ENCODE measurements at regions not wholly inside any gene's neighbourhood (a gene's known extent, or its start where the extent isn't known, plus 50 kb on each side); places are given as distances from the start of the nearest gene placed in this dataset.

DNA sequence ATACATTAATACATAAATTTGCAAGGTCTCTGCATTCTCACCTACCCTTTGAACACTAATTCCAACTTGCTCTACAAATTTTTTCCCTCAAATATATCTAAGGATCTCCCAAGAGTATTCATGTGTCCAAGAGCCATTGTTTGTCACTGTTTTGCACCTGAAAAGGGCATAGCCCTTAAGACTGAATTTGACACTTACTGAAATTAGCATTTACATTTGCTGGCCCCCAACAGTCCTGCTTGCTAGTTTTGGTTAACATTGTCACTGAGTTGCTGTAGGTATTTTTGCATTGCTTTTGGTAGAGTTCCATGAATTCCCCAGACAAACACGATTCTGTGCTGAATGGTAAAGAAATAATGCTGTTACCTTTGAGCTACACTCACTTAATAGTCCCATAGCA, 57.3 kb downstream of the KCNA4 start:
- DNase-seq, result no peak

DNA sequence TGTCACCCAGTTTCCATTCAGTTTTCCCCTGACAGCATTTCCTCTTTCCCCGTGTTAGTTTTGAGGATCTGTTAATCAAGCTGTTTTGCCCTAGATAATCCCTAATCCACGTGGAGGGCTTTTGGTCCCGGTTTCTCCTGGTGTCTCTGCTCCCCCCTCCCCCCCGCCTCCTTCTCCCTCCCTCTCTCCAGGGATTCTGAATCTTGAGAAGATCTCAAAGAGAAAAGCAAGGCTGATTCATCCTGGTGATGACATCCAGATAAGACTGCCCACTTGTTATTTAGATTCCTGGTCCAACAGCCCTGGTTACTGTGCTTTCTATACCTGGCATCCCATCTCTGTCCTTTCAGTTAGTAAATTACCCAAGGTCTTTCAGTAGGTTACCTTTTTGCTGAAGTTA, 59.4 kb downstream of the KCNA4 start:
- DNase-seq, result no peak

DNA sequence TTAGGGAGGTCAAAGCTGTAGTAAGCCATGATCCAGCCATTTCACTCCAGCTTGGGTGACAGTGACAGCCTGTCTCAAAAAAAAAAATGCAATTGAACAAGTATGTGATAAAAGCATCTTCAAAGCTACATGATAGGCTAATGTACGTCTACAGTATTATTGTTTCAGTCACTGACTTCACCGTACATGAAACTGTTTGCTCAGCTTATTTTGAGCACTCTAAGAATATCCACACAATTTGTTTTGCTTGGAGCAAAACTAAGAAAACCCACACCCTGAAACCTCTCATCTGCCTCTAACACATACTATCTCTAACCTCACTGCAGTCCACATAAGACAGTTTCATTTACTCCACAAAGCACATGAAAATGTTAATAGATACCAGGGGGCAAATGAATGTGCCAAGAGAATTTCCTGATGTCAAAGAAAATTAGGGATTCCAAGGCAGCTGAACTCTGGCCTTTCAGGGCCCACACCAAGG, 60.7 kb downstream of the KCNA4 start:
- no peak for DNase-seq

DNA sequence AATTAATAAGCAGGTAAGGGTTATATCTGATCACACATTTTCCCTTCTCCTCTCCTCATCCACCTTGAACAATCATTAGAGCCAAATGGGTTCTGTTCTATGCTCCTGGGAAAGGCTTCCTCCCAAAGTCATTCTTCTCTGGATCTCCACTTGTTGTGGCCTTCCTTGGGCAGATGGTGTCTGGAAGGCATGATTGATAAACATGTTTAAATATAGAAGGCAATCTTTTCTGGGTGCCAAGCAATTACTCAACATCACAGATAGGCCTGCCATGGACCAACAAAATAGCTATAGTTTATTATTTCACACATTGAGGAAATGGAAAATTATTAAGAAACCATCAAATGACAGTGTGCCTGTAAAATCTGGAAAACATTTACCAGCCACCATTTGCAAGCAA, 73.5 kb downstream of the KCNA4 start:
- no peak for DNase-seq

DNA sequence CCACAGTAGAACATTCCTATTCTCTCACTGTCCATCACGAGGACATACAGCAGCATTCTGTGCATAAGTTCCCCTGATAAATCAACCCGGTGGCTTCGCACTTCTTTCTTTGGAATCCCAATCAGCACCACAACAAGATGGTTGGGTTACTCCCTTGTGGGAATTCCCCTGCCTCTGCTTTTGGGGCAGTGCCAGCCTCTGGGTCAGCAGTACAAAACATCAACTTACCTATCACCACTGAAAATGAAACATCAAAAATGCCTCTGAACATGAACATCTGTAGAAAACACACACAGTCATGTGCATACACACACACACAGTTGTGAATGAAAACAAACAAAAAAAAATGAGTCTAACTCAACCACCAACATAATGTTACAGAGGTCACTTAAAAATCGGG, 79.3 kb downstream of the KCNA4 start:
- DNase-seq, result no peak

DNA sequence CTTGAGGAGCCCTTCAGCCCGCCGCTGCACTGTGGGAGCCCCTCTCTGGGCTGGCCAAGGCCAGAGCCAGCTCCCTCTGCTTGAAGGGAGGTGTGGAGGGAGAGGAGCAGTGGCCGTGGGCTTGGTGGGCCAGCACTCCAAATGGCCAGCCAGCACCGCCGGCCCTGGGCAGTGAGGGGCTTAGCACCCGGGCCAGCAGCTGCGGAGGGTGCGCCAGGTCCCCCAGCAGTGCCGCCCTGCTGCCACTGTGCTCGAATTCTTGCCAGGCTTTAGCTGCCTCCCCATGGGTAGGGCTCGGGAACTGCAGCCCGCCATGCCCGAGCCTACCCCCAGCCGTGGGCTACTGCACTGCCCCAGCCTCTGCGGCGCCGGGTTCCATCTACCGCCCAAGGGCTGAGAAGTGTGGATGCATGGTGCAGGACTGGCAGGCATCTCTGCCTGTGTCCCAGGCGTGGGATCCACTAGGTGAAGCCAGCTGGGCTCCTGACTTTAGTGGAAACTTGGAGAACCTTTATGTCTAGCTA, 82.7 kb downstream of the KCNA4 start:
- no peak for DNase-seq

DNA sequence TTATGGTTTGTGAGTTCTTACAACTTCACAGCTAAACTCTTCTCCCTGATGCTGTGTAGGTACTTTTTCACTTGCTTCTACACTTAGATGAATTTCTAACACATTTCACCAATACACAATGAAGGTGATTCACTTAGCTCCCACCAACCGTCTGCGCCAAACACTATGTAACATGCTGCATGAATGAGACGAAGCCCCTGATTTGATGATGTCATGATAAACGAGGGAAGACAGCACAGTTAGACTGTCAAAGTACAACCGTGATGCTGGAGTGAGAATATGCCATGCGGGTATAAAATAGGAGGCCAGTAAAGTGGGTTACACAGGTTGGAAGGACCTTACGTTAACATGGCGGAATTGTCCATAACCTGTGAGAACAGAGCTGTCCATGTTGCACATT, 100.8 kb downstream of the KCNA4 start:
- no peak for DNase-seq

DNA sequence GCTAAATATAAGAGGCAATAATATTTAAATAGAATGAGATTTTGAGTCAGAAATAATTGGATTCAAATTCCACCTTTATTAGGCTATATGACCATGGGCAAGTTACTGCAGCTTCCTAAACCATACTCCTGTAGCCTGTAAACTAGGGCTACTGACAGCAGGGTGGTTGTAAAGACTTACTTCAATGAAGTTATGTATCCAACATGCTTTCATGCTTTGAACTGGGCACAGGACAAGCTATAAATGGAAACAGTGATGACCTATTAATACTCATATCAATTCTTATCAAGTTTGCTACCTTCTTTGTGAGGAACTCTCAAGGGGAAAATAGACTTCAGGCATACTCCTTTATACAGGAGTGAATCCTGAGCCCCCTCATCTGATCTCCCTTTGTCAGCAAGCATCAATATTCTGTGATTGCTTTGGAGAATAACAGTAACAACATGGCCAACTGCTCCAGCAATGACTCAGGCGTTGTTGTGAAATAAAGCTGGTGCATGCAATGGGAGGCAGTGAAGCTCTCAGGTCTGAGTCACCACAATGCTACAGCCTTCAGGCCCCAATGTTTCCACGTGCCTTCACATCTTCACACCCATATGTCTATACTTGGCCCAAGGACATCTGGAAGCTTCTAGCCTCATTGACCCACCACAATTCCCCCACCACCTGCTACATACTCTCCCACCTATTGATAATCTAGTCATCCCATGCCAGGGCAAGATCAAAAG, 102.5 kb downstream of the KCNA4 start:
- DNase-seq, result no peak

DNA sequence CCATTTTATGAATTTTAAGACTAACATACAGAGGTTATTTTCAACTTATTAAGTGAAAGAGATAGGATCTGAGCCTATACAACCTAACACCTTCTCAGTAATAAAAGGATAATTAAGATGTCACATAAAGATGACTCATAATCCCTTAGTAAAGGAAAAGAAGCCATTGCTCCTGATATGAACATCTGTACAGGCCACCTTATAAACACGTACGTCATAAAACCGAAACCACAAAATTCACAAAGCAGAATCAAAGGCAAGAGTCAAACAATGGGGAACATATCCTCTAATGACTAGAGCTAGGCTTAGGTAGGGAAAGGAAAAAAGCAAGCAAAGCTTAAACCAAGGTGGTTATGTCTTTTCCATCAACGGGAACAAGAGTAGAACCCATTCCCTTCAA, 103.5 kb downstream of the KCNA4 start:
- no peak for DNase-seq

DNA sequence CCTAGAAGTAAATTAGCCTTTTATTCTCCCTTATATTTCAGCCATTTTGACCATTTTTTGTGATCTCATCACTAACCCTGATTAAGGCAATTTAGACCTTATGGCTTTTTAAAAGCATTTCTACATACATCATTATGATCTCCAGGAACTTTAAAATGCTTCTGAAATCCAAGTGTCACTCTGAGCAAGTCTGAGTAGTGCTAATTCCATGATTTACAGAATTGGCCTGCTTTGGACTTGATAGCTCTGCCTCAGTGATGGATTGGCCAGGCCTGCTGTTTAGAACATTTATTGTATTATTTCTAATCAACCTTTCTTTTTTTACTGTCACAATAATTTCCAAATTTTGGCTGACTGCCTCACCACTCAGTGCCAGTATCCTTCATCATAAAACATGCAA, 116.4 kb downstream of the KCNA4 start:
- no peak for DNase-seq

DNA sequence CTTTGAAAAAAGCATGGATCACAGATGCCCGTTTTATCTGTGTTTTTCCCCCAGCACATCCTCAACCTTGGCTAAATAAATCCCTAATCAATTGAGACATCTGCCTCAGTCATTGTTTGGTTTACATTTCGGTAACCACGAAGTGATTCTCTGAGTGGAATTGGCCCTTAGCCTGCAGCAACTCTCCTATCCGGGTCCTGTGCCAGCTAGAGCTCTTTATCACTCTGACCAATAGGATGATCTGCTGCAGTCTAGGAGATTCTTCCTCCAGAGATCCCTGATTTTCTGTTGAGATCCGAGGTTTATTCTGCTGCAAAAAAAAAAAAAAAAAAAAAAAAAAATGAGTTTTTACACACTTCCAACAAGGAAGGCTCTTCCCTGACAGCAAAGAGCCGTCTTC, 137.3 kb downstream of the KCNA4 start:
- DNase-seq, result no peak

DNA sequence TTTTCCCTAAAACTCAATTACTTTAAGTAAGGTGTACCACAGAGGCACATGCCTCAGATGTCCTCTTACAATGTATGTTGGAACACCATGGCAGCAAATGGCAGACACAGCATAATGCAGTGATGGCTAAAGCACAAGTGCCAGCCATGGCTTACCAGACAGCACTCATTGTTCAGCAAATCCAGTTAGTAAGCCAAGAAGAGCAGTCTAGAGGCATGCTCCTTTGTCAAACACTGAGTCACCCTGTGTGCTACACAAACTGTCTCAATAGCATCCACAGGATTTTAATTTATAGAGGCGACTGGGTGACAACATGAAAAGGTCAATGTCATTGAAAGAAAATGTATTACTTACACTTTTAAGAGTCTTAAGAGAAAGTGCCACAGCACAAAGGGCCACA, 140.6 kb downstream of the KCNA4 start:
- DNase-seq, result no peak

DNA sequence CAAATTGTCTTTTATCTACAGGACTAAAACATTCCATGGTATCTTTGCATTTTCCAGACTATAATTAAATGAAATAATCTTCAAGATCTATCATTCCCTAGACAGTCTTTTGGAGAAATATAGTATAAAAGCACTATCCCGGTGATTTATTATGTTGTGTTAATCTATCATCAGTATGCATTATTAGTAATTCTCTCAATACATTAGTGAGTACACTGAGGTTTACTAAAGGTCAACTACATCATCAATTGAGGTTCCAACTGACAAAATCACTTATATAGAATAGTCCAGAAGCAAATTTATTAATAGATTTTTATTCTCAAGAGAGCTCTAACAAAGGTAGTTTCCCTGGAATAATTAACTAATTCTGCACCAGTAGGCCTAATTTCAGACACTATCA, 169.6 kb downstream of the KCNA4 start:
- DNase-seq, result no peak

DNA sequence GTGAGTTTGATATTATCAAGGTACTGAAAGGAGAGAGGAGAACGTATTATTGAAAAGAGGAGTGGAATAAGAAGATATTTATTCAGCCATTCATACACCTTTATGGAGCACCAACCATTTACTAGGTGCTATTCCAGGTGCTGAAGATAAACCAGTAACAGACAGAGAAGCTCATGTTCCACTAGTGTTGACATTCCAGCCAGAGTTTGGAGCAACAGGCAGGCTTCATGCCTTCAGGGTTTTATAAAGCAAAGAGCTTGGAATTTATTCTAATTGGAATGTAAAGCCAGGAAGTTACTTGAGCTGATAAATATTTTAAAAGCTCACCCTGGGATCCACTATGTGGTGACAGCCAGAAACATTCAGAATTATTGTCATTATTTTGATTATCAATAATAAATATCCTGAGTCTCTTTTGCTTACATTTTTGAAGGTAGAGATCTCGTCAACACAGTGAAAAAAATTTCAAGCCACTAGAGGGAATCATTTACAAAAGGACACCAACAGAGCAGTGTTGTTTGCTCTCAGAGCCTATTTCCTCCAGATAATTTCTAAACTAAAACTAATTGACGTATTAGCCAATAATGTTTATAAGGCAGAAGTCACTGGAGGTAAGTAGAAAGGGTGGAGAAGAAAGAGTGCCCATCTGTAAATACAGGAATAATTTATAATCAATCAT, 172.0 kb downstream of the KCNA4 start:
- no peak for DNase-seq

DNA sequence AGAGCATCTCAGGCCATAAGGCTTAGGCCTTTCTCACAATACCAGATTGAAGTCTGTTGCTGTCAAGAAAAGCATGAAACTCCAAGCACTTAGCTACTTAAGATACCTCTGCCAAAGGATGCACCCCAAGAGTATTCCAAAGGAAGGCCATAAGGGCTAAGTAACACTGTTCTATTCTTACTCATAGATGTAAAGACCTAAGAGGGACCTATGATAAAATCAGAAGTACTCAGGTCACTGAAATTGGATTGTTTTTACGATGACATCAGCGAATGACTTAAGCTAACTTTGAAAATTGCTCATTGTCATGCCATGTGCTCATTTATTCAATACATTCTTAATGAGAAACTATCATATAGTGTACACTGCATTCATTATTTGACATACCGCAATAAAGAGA, 172.8 kb downstream of the KCNA4 start:
- DNase-seq, result no peak

DNA sequence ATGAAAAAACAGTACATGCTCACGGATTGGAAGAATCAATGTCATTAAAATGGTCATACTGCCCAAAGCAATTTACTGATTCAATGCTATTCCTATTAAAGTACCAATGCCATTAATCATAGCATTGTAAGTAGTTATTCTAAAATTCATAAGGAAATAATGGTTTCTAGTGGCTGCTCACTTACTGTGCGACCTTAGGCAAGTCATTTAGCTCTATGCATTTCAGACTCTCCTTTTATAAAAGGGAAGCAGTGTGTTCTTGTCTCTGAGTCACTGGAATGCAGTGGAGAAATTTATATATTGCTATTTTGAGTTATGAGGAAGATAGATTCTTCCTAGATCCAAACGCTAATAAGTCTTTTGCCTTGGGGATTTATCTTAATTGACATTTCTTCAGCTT, 174.8 kb downstream of the KCNA4 start:
- DNase-seq, result no peak

DNA sequence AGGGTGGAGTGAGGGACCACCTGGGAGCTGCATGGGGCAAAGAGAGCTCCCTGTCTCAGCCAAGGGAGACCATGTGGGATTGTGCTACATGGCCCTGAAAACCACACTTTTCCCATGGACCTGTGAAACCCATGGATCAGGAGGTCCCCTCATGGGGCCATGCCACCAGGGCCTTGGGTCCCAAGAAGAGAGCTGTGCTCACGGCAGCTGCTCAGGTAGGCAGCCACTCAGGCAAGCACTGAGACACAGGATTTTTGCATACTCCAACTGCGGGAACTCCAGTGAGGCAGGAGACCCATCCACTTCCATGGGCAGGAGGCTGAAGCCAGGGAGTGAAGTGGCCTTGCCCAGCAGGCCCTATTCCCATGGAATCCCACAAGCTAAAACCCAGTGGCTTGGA, 190.0 kb downstream of the KCNA4 start:
- no peak for DNase-seq

DNA sequence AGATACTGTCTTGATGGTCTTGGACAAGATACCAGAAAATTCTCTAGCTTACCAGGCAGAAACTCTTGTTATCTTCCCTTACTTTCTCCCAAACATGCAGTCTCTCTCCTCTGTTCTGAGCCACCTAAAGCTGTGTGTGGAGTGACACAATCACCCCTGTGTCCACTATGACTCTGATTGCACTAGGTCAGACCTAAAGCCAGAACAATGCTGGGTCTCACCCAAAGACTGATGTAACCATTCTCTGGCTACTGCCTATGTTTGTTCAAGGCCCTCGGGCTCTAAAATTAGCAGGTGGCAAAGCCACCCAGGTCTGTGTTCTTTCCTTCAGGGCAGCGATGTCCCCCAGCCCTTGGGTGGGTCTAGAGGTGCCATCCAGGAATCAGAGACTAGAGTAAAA, 200.5 kb downstream of the KCNA4 start:
- DNase-seq, result no peak

DNA sequence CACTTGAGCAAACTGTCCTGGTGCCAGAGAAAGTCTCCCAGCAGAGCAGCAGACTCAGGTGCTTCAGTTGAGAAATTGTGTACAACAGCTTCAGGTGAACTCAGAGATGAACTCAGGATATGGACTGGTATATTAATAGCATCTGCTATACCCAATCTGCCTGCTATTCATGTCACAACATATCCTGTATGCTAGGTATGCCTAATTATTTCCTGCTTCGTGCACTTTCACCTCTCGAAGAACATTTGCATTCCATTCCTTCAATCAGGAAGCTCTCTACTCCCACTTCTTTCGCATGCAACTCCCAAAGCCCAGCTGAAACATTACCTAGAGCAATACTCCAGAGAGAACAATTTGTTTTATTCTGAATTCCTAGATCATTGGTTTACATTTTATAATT, 207.7 kb downstream of the KCNA4 start:
- no peak for DNase-seq

DNA sequence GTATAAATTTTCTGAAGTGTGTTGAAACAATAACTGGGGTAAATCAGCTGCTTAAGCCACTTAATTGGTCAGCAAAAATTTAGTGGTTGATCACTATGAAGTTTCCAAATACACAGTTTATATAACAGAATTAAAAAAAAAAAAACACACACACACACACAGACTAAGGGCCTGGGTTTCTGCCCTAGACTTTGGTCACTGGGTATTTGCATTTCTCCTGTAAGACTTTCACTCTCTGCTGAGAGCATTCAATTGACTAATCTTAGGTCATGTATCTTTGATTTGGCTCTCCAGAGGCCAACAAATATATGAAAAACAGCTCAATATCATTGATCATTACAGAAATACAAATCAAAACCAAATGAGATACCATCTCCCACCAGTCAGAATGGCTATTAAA, 214.3 kb downstream of the KCNA4 start:
- no peak for DNase-seq

DNA sequence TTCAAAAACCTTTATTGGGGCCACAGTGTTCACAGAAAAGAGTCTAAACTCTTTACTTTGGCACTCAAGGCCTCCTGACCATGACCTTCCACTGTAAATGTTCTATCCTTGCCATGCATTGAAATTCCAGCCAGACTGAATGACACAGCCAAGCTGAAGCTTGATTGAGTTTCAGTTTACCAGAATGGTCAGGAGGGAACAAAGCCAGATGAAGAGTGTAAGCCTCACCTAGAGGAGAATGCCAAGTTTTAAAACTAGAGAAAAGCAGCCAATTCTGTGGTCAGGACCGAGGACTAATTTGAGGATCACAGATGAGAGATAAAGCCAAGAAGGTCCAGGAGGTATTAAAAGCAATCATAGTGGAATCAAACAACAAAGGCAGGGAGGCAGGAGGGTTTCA, 215.3 kb downstream of the KCNA4 start:
- DNase-seq, result no peak

DNA sequence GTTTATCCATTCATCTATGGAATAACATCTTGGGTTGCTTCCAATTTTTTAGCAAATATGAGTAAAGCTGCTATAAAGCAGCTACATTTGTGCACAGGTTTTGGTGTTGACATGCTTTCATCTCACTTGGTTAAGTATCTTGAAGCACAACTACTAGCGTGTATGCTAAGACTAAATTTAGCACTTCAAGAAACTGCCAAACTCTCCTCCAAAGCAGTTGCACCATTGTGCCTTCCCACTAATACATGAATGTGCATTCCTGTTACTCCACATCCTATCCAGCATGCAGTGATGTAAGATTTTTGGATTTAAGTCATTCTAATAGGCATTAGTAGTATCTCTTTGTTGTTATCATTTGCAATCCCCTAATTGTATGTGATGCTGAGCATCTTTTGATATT, 230.7 kb downstream of the KCNA4 start:
- DNase-seq, result no peak

DNA sequence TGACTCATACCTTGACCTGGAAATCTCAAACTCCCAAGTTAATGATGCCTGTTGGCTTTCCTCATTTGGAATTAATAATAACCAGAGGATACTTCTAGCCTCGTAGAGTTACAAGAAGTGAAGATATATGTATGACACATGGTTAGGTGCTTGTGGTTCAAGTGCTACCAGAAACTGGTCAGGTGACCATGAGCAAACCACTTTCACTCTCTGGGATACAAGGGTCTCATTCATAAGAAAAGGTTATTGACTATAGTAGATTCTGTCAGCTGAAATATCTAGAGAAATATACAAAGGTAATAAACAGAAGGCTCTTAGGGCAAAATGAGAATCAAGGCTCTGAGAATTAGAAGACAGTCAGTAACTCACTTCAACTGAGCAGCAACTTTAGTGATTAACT, 233.3 kb downstream of the KCNA4 start:
- no peak for DNase-seq

DNA sequence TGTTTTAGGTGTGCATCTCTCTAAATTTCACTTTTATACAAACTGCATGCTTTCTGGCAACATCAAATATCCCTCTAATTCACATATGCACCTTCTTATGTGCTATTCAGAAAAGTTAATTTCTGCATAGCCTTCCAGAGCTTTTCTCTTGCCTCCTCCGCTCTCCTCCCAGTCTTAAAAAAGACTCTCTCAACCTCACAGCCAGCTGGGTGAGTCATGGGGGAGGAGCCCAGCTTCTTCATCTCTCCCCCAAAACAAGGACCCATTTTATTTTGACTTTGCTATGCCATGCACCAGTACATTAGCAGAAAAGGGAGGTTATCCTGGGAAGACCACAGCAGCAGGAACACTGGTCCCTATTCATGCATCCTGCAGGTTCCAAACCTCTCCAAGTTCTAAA, 234.4 kb downstream of the KCNA4 start:
- DNase-seq, result no peak

DNA sequence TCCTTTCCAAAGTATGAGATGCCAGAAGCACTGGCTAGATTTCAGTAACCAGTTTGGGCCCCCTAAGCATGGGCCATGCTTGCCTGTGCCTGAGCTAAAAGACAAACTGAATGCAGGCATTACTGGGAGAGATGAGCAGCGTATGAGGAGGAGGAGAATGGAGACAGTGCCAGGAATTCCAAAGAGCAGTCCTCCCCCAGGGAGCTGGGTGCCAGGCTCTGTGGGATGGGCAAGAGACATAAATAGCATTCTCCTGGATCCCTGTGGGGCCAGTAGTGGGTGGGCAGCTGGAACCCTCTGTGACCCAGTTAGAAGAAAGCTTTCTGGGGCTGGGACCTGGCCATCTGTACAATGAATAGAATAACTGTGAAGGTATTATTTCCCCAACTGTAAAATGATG, 235.6 kb downstream of the KCNA4 start:
- no peak for DNase-seq
